ENCODE measurements at regions not wholly inside any gene's neighbourhood (a gene's known extent, or its start where the extent isn't known, plus 50 kb on each side); places are given as distances from the start of the nearest gene placed in this dataset.
"Not testable (repeated sequence)": the region's sequence is repeated elsewhere in the genome, so short reads cannot be mapped to it uniquely, and the experiment has no call there.

DNA sequence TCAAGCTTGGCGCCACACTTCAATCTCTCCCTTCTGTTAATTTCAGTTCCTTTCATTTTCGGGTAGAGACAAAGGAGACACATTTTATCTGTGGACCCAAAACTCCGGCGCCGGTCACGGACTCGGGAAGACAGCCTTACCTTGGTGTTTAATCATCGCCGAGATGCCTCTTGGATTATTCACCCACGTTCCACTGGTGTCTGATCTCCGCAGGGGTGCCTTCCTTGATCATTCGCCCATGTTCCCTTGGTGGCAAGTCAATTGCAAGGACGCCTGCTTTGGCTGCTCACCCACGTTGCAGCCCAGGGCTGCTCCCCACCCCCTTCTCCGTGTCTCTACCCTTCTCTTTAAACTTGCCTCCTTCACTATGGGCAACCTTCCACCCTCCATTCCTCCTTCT is 830.6 kb downstream of the LTN1 start:
- TF ChIP-seq POLR2A, POLR2AphosphoS5, EP300 (IDR thresholded peaks at IDR 0.05): not testable (repeated sequence)
- TF ChIP-seq, protein P1, sequence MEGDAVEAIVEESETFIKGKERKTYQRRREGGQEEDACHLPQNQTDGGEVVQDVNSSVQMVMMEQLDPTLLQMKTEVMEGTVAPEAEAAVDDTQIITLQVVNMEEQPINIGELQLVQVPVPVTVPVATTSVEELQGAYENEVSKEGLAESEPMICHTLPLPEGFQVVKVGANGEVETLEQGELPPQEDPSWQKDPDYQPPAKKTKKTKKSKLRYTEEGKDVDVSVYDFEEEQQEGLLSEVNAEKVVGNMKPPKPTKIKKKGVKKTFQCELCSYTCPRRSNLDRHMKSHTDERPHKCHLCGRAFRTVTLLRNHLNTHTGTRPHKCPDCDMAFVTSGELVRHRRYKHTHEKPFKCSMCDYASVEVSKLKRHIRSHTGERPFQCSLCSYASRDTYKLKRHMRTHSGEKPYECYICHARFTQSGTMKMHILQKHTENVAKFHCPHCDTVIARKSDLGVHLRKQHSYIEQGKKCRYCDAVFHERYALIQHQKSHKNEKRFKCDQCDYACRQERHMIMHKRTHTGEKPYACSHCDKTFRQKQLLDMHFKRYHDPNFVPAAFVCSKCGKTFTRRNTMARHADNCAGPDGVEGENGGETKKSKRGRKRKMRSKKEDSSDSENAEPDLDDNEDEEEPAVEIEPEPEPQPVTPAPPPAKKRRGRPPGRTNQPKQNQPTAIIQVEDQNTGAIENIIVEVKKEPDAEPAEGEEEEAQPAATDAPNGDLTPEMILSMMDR (IDR thresholded peaks at IDR 0.05) = not testable (repeated sequence)

Data from suprapubic skin (tissue), 4 donors.